Skeletal muscle satellite cell (primary cell): ENCODE measurements at regions not wholly inside any gene's neighbourhood (a gene's known extent, or its start where the extent isn't known, plus 50 kb on each side); places are given as distances from the start of the nearest gene placed in this dataset.

ENCODE experiments used
- H3K27me3 ChIP-seq: 2 replicates; pipeline ENCODE4 v1.7.0; 2013; ENCODE audit warnings: low read length; ENCODE audit not compliant: control insufficient read depth, insufficient read depth
- H3K36me3 ChIP-seq: 2 replicates; pipeline ENCODE4 v1.7.0; 2013; ENCODE audit warnings: mild to moderate bottlenecking, control low read depth, low read length; ENCODE audit not compliant: insufficient read depth
- H3K4me1 ChIP-seq: 2 replicates; pipeline ENCODE4 v1.7.0; 2013; ENCODE audit warnings: low read length; ENCODE audit not compliant: control insufficient read depth, insufficient read depth
- H3K4me2 ChIP-seq: 2 replicates; pipeline ENCODE4 v1.7.0; 2013; ENCODE audit warnings: mild to moderate bottlenecking, low read length
- H3K4me3 ChIP-seq: 2 replicates; pipeline ENCODE4 v1.7.0; 2013; ENCODE audit warnings: low read length
- H3K9ac ChIP-seq: 2 replicates; pipeline ENCODE4 v1.7.0; 2013; ENCODE audit warnings: mild to moderate bottlenecking, low read depth, low read length, moderate library complexity
- H3K9me3 ChIP-seq: replicated peaks from 2 replicates; pipeline ENCODE4 v1.7.0; 2013; ENCODE audit warnings: mild to moderate bottlenecking, control low read depth, low read length

- Histone ChIP-seq H3K4me3 (no peak overlapping the region), H3K4me1 (no peaks in the 10 kb centered on the region), H3K36me3 (no peaks in the 10 kb centered on the region), H3K9me3 (no peaks in the 10 kb centered on the region), H3K27me3 (no peaks in the 10 kb centered on the region), H3K4me2 (no peak overlapping the region), H3K9ac (no peak overlapping the region)
Measured at GRCh38 chr13:76654263-76654662, 231.9 kb downstream of the KCTD12 start.

- Histone ChIP-seq H3K9me3 (no peaks in the 10 kb centered on the region), H3K36me3 (no peaks in the 10 kb centered on the region), H3K4me2 (no peak overlapping the region), H3K4me3 (no peak overlapping the region), H3K4me1 (no peaks in the 10 kb centered on the region), H3K9ac (no peak overlapping the region), H3K27me3 (no peaks in the 10 kb centered on the region)
Measured at GRCh38 chr13:76651286-76651685, 234.9 kb downstream of the KCTD12 start.

GRCh38 chr13:76647550-76647949, 238.7 kb downstream of the KCTD12 start:
- no peak overlapping the region for H3K9ac ChIP-seq
- H3K4me1 ChIP-seq, result no peaks in the 10 kb centered on the region
- H3K4me2 ChIP-seq, result no peak overlapping the region
- H3K9me3 ChIP-seq, result no peaks in the 10 kb centered on the region
- H3K36me3 ChIP-seq, result no peaks in the 10 kb centered on the region
- H3K4me3 ChIP-seq, result no peak overlapping the region
- no peaks in the 10 kb centered on the region for H3K27me3 ChIP-seq

- Histone ChIP-seq H3K9ac (no peak overlapping the region), H3K36me3 (no peaks in the 10 kb centered on the region), H3K4me3 (no peak overlapping the region), H3K27me3 (no peaks in the 10 kb centered on the region), H3K4me2 (no peak overlapping the region), H3K4me1 (no peaks in the 10 kb centered on the region), H3K9me3 (no peaks in the 10 kb centered on the region)
Measured at GRCh38 chr13:76646946-76647345, 239.3 kb downstream of the KCTD12 start.

- Histone ChIP-seq H3K36me3 (no peaks in the 10 kb centered on the region), H3K27me3 (no peaks in the 10 kb centered on the region), H3K4me1 (no peaks in the 10 kb centered on the region), H3K4me3 (no peak overlapping the region), H3K9me3 (no peaks in the 10 kb centered on the region), H3K4me2 (no peak overlapping the region), H3K9ac (no peak overlapping the region)
Measured at GRCh38 chr13:76645632-76646031, 240.6 kb downstream of the KCTD12 start.

- no peaks in the 10 kb centered on the region for H3K36me3 ChIP-seq
- H3K4me2 ChIP-seq, result no peak overlapping the region
- no peaks in the 10 kb centered on the region for H3K4me1 ChIP-seq
- H3K4me3 ChIP-seq, result no peak overlapping the region
- no peak overlapping the region for H3K9ac ChIP-seq
- no peaks in the 10 kb centered on the region for H3K9me3 ChIP-seq
- no peaks in the 10 kb centered on the region for H3K27me3 ChIP-seq
Measured at GRCh38 chr13:76644906-76645305, 241.3 kb downstream of the KCTD12 start.

GRCh38 chr13:76643596-76643995, 242.6 kb downstream of the KCTD12 start:
- no peaks in the 10 kb centered on the region for H3K36me3 ChIP-seq
- H3K27me3 ChIP-seq, result no peaks in the 10 kb centered on the region
- no peak overlapping the region for H3K9ac ChIP-seq
- no peaks in the 10 kb centered on the region for H3K4me1 ChIP-seq
- no peak overlapping the region for H3K4me2 ChIP-seq
- H3K9me3 ChIP-seq, result no peaks in the 10 kb centered on the region
- no peak overlapping the region for H3K4me3 ChIP-seq

- no peak overlapping the region for H3K4me3 ChIP-seq
Measured at GRCh38 chr13:76641056-76641455, 245.1 kb downstream of the KCTD12 start.

GRCh38 chr13:76638882-76639281, 247.3 kb downstream of the KCTD12 start:
- no peak overlapping the region for H3K9ac ChIP-seq
- H3K9me3 ChIP-seq, result no peaks in the 10 kb centered on the region
- no peaks in the 10 kb centered on the region for H3K36me3 ChIP-seq
- H3K4me1 ChIP-seq, result peaks cover 12% of the 10 kb centered on the region
- no peak overlapping the region for H3K4me3 ChIP-seq
- no peaks in the 10 kb centered on the region for H3K27me3 ChIP-seq
- H3K4me2 ChIP-seq, result no peak overlapping the region

More at GRCh38 chr13:76641056-76641455, 245.1 kb downstream of the KCTD12 start:
- Histone ChIP-seq H3K4me1 (peaks cover 12% of the 10 kb centered on the region), H3K36me3 (no peaks in the 10 kb centered on the region), H3K4me2 (no peak overlapping the region), H3K27me3 (no peaks in the 10 kb centered on the region), H3K9me3 (no peaks in the 10 kb centered on the region), H3K9ac (no peak overlapping the region)

GRCh38 chr13:76638181-76638580, 248.0 kb downstream of the KCTD12 start:
- H3K4me1 ChIP-seq, result peaks cover 12% of the 10 kb centered on the region
- no peak overlapping the region for H3K4me3 ChIP-seq
- no peaks in the 10 kb centered on the region for H3K27me3 ChIP-seq
- H3K9ac ChIP-seq, result no peak overlapping the region
- H3K36me3 ChIP-seq, result no peaks in the 10 kb centered on the region
- no peaks in the 10 kb centered on the region for H3K9me3 ChIP-seq
- no peak overlapping the region for H3K4me2 ChIP-seq

- no peak overlapping the region for H3K4me2 ChIP-seq
- no peak overlapping the region for H3K4me3 ChIP-seq
Measured at GRCh38 chr13:76637641-76638141, 248.5 kb downstream of the KCTD12 start.

GRCh38 chr13:76636829-76637228, 249.4 kb downstream of the KCTD12 start:
- H3K9me3 ChIP-seq, result no peaks in the 10 kb centered on the region
- no peaks in the 10 kb centered on the region for H3K27me3 ChIP-seq
- no peak overlapping the region for H3K9ac ChIP-seq
- no peak overlapping the region for H3K4me2 ChIP-seq
- H3K36me3 ChIP-seq, result no peaks in the 10 kb centered on the region
- H3K4me1 ChIP-seq, result peaks cover 12% of the 10 kb centered on the region
- no peak overlapping the region for H3K4me3 ChIP-seq

More at GRCh38 chr13:76637641-76638141, 248.5 kb downstream of the KCTD12 start:
- H3K9ac ChIP-seq, result no peak overlapping the region
- no peaks in the 10 kb centered on the region for H3K36me3 ChIP-seq
- H3K4me1 ChIP-seq, result peaks cover 12% of the 10 kb centered on the region
- no peaks in the 10 kb centered on the region for H3K9me3 ChIP-seq
- no peaks in the 10 kb centered on the region for H3K27me3 ChIP-seq
